Stimulated activated CD4-positive, alpha-beta T cell treated with anti-CD3 and anti-CD28 coated beads, Interleukin-1b, Interleukin-23, amount 100 ng/mL, for 4 hours (primary cell): ENCODE measurements at regions not wholly inside any gene's neighbourhood (a gene's known extent, or its start where the extent isn't known, plus 50 kb on each side); places are given as distances from the start of the nearest gene placed in this dataset.

Experiments used
- DNase-seq, 2 donors: peaks; one replicate each; pipeline ENCODE4 v3.0.0-alpha.2; 2020; ENCODE audit warnings: low read depth in 2 of 2

DNA sequence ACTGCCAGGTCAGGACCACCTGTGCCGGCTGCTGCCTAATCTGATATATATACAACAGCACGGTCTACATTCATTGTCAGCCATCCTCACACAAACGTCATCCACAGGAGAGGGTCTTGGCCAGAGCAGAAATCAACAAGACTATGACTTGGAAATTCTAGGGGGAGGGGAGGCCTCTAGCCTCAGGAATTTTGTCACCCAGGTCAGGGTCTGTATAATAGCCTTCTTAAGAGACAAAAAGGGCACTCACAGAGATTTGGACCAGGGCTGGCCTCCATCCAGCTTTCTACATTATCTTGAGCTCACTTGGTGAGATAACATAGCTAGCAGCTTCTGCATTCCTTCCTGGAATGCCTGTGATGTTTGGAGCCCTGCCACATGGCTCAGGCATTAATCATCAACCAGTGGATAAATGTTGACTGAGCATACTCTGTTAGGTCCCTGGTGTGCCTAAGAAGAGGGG lies 50.4 kb upstream of the CTIF start:
- DNase-seq: no peak

DNA sequence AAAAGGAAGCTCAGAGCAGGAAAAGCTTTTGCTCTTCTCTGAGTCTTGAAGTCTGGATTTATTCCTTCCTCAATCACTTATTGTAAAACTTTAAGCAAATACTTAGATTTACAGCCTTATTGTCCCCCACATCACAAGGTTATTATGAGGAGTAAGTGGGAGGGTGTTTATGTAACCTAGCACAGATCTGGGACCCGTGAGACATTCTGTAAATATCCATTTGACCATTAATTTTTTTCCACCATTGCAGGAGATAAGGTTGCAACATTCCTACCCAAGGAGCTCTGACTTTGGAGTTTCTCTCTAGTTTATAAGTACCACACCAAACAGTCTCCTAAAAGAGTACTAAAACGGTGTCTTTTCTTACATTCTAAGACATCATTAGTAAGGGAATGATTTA lies 52.1 kb upstream of the CTIF start:
- no peak for DNase-seq

DNA sequence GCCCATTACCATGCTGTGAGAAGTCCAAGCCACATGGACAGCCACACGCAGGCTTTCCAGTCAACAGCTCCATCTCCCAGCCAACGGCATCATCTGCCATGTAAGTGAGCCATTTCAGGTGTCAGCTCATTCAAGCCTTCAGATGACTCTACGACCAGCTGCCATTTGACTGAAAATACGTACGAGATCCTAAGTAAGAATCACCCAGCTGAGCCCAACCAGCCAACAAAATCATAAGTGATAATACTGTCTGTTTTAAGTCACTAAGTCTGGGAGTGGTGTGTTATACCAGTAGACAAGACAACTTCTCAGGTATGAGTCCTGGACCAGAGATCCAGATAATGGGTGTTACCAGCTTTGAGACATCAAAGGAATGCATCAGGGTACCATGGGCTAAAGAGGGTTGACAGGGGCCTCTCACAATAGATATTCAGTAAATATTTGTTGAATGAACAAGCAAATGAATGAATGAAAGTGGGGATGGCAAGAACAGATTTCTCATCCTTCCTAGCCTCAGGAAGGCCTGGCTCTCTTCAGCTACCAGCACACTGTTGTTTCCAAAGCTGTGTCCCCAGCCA lies 52.9 kb upstream of the CTIF start:
- no peak for DNase-seq

DNA sequence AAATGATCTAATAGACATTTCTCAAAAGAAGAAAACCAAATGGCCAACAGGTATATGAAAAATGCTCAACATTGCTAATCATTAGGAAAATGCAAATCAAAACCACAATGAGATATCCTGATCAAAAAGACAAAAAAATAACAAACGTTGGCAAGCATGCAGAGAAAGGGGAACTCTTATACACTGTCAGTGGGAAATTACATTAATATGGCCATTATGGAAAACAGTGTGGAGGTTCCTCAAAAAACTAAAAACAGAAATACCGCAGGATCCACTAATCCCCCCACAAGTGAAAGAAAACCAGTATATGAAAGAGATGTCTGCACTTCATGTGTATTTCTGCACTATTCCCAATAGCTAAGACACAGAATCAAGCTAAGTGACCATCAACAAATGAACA lies 57.7 kb upstream of the CTIF start:
- no peak for DNase-seq

DNA sequence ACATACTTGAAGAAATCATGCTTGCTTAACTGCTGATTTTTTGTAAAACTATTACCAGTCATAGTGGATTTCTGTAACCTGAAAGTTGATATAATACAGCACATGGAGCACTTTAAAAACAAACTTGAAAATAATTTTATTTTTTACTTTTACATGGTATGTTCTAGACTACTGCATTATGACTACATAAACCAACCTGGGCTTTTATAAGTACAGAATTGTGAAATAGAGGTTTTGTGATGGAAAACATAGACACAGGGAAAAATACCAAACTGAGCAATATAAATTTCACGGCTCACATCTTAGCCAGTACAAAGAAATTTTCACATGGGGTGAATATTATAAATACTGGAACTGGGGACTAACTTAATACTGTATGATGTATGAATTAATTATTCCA lies 59.3 kb upstream of the CTIF start:
- DNase-seq: no peak

DNA sequence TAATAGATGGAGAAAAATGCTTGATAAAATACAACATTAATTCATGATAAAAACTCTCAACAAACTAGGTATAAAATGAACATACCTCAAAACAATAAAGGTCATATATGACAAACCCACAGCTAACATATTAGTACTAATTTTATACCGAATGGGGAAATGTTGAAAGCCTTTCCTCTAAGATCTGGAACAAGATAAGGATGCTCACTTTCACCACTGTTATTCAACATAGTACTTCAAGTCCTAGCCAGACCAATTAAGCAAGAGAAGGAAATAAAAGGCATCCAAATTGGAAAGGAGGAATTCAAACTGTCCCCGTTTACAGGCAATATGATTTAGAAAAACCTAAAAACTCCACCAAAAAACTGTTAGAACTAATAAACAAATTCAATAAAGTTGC lies 61.5 kb upstream of the CTIF start:
- no peak for DNase-seq

DNA sequence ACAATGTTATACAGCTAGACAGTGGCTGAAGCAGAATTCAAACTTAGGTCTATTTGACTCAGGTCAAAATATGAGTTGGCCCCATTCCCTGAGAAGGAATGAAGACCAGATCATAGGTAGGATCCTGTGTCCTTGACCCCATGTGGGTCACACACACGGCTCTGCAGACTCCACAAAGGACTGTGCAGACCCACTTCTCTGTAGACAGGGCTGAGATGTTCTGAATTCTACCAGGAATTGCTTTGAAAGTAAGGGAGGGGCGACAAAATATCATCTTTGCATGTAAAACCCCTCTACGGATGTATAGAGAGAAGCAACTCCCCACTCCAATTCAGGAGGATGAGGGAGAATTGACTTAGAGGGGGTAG lies 62.3 kb upstream of the CTIF start:
- no peak for DNase-seq

DNA sequence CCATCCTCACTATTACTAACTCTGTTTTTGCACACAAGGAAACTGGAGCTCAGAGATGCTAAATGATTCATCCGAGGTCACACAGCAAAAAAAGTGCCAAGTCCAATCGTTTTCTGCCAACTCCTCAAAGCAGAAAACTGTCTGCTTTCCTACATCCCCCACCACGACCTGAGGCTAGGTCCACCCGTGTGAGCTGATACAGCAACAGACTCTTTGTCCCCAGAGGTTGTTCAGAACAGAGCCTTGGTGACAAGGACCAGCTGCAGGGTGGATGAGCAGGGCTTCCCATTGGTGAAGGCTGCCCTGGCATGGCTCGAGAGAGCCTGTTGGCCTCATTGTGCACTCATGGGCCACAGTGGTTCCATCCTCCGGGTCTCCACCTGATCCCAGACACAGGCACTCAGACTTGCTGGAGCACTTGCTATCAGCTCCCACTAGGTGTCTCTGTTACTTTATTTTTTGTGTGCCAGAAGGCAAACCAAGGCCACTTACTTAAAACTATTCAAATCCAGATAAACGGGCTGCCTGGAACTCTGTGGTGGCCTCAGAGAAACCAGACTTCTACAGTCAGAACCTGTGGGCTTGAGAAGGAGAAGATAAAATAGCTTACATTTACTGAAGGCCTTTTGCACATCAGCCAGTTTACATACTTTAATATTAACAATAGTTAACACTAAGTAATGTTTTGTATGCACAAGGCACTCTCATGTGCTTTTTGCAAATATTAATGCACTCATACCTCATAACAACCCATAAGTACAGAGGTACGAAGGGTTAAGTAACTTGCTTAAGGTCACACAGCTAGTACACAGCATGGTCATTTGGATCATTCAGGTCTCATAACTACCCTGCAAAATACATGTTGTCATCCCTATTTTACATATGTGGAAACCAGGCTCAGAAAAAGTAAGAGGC lies 62.9 kb upstream of the CTIF start:
- DNase-seq: peak in 1 of 2 donors; percentile 15

DNA sequence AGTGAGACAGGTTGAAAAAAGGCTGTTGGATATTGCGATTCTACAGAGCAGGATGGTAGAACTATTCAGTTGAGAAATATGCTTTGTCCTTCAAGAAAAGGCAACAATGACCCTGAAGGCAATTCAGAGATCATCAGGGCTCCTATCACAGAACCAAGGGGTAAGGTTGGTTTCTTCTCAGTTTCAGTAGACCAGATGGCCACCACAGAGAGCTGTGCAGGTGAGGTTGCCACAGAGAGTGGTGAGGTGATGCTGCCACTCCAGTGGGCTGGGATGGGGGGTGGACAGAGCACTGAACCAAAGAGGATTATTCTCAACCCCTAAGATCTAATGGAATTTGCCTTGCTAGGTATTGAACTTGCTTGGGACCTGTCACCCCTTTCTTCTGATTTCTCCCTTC lies 64.6 kb upstream of the ZBTB7C start:
- no peak for DNase-seq

DNA sequence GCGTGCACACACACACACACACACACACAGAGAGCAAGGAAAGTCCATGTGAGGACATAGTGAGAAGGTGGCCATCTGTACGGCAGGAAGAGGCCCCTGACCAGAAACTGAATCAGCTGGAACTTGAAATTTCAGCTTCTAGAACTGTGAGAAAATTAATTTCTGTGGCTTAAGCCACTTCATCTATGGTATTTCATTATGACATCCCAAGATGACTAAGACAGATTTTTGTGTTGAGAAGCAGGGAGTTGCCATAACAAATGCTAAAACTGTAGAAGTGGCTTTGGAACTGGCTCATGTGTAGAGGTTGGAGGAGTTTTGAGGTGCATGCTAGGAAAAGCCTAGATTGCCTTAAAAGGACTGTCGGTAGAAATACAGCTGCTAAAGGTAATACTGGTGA lies 63.4 kb upstream of the ZBTB7C start:
- DNase-seq: no peak

DNA sequence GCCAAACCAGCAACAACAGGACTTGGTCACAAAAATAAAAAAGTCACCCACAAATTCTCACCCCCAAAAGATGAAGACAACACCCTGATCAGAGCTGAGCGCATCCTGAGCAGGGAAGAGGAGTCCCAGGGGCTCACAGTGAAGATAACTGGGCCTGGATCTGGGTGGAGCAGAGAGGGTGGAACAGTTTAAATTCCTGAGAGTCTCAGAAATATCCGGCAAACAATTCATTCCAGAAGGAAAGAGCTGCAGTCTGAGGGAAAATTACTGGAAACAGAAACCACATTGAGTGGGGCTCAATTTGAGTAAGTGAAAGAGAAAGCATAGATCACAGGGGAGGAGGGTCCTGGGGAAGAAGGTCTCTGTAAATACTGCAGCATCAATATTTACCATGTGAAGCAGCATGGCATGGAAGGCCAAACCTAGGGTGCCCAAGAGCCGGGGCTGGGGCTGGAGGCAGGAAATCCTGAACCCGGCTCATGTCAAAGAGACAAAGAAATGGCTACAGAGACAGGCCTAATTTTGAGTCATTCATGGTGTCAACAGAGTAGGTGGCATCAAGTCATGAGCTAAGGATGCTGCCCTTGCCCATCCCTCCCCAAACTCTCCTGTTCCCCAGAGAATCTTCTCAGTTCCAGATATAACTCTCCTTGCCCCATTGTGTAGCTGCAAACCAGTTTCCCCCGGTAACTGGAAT lies 61.4 kb upstream of the ZBTB7C start:
- no peak for DNase-seq

DNA sequence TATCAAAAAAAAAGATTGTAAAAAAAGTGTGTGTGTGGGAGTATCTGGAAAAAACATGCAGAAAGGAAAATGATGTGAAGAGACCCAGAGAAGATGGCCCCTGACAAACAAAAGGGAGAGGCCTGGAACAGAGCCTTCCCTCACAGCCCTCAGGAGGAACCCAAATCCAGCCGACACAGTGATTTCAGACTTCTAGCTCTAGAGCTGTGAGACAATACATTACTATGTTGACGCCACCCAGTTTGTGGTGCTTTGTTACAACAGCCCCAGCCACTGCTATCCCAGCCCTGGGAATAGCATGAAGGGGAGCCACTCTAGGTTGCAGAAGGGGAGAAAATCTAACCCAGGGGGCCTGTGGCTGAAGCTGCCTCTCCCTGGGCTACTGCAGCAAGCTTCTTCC lies 59.0 kb upstream of the ZBTB7C start:
- DNase-seq: no peak

DNA sequence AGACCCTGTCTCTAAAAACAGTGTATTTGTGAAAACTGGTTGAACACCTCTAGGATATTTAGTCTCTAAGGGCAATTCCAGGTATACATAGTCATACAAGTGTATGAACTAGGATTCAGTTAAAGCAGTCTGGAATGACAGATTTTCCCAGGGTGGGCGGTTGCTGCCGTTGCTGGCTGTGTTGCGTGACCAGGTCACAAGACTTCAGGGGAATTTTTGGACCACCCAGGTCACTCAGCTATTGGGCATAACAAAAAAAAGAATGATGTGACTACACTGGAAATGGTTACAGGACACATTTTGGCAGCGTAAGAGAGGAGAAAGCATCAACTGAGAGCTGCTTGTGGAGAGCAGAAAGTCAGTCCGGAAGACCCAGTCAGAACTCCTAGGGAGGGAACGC lies 58.0 kb upstream of the ZBTB7C start:
- no peak for DNase-seq

DNA sequence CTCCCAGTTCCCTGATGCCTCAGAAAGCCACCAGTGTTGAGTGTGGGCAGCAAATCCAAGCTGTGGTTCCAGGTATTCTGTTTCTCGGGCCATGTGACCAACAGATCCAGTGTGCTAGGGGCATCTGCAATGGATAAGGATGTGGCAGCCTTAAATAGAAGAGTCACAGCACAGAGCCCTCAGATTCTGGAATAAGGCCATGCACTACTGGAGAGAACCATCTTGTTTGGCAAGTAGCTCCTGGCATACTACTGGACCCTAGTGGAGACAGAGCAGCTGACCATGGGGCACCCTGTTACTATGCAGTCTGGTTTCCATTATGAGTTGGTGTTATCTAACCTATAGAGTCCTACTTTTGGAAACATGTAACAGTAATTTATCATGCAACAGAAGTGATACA lies 53.3 kb upstream of the ZBTB7C start:
- DNase-seq: no peak

DNA sequence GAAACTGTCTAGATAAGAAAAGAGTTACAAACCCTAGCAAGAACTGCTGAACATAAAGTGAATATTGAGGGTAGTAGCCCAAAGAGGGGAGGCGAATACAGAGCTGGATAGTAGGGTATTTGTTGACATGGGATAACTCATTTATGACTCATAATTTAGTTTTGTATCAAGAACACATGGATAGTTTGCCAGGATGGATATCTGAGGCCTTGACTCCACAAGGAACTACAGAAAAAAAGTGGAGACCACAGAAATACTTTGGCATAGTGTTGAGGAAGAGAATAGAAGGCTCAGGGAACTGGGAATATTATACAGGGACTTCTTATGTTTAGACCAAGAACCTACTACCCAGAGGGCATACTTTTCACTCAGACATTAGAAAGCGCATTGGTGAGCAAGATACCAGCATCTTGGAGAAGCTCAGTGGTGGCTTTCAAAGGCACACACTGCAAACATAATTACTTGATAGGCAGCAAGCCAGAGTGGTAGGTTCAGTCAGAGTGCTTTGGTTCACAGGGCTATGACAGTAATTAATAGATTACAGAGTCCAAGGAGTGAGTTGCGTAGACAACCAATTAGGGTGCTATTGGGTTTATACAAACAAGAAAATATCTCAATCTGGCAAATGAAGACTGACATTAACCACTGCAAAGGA lies 51.9 kb upstream of the ZBTB7C start:
- DNase-seq: no peak

DNA sequence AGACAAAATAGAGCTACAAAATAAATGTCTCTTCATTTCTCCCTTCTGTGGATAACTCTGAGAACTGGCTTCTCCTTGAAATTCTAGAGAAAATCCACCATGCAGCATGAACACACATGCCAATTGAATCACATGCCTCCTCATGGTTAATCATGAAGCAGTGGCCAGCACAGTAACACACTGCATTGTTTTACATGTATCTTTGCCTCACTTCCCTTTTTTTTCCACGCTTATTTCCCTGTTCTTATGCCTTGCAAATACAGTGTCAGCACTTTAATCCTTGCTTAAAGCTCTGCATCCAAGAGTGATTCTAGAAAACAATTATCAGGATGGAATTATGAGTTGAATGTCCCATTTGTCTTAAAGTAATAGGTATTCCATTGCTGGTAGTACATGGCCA lies 50.3 kb upstream of the ZBTB7C start:
- DNase-seq: no peak

DNA sequence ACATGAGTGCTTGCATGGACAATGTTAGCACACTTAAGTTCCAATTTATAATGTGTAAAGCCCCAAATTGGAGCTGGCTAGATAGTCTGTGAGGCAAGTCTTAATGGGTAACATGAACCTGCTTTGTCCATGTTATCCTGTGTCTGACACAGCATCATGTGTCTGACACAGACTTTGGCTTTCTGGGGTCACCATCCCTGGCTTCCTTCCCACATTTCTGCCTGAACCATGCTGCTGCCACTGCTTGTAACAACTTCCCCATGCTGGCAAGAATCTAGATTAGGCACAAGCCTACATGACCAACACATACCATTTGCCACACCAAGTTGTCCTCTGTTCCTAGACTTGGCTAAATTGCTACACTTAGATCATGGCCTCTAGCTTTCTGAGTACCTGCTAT lies 49.8 kb upstream of the ZBTB7C start:
- no peak for DNase-seq
